Mesodermal cell (in vitro differentiated cells): ENCODE measurements at regions not wholly inside any gene's neighbourhood (a gene's known extent, or its start where the extent isn't known, plus 50 kb on each side); places are given as distances from the start of the nearest gene placed in this dataset.
"Not testable (repeated sequence)": the region's sequence is repeated elsewhere in the genome, so short reads cannot be mapped to it uniquely, and the experiment has no call there.

Experiments
- H3K27ac ChIP-seq: 2 replicates; pipeline ENCODE4 v1.7.0; 2013; ENCODE audit warnings: mild to moderate bottlenecking, low read depth, low read length, moderate library complexity; ENCODE audit not compliant: severe bottlenecking
- H3K36me3 ChIP-seq: 2 replicates; pipeline ENCODE4 v1.7.1; 2013; ENCODE audit warnings: mild to moderate bottlenecking, low read length, moderate library complexity; ENCODE audit not compliant: control insufficient read depth, insufficient read depth
- H3K4me1 ChIP-seq: one replicate; pipeline ENCODE4 v1.7.1; 2013; ENCODE audit warnings: mild to moderate bottlenecking, low read length; ENCODE audit not compliant: insufficient read depth, control insufficient read depth, poor library complexity, severe bottlenecking
- H3K4me3 ChIP-seq: 2 replicates; pipeline ENCODE4 v1.7.0; 2013; ENCODE audit warnings: low read length, control low read depth, mild to moderate bottlenecking; ENCODE audit not compliant: insufficient read depth, poor library complexity, severe bottlenecking; ENCODE audit errors: extremely low read depth
- H3K9me3 ChIP-seq: 2 replicates; pipeline ENCODE4 v1.7.1; 2013; ENCODE audit warnings: mild to moderate bottlenecking, low read length, moderate library complexity; ENCODE audit not compliant: control insufficient read depth
- WGBS, 2 experiments: methylation state at CpG; one replicate each; pipeline ENCODE4 v1.1.5; 2013; ENCODE audit warnings: missing lambda C conversion rate in 2 of 2; ENCODE audit not compliant: insufficient coverage in 2 of 2; 5-methylcytosine and 5-hydroxymethylcytosine counted together

GRCh38 chr13:104634016-104634415 lies 1567.8 kb upstream of the SLC10A2 start:
- no peaks in the 10 kb centered on the region for H3K36me3 ChIP-seq
- no peak overlapping the region for H3K27ac ChIP-seq
- H3K4me1 ChIP-seq, result no peaks in the 10 kb centered on the region
- H3K4me3 ChIP-seq, result no peak overlapping the region
- H3K9me3 ChIP-seq, result no peaks in the 10 kb centered on the region
- WGBS, 2 experiments, result 88 to 100% methylated on average over 1 of the region's 2 CpGs

- no peaks in the 10 kb centered on the region for H3K4me1 ChIP-seq
- no peak overlapping the region for H3K27ac ChIP-seq
- H3K4me3 ChIP-seq, result no peak overlapping the region
- no peaks in the 10 kb centered on the region for H3K9me3 ChIP-seq
- no CpG with 5 or more reads among the region's 1 CpG for WGBS, 2 experiments
- H3K36me3 ChIP-seq, result no peaks in the 10 kb centered on the region
Observed at GRCh38 chr13:104632736-104633135, 1566.5 kb upstream of the SLC10A2 start.

- WGBS, 2 experiments, result 81 to 85% methylated on average over 6 to 7 of the region's 7 CpGs
- no peaks in the 10 kb centered on the region for H3K9me3 ChIP-seq
- H3K4me1 ChIP-seq, result no peaks in the 10 kb centered on the region
- H3K4me3 ChIP-seq, result no peak overlapping the region
- H3K27ac ChIP-seq, result no peak overlapping the region
- H3K36me3 ChIP-seq, result no peaks in the 10 kb centered on the region
Observed at GRCh38 chr13:104625201-104625600, 1559.0 kb upstream of the SLC10A2 start.

- Histone ChIP-seq H3K36me3 (no peaks in the 10 kb centered on the region), H3K27ac (no peak overlapping the region), H3K4me1 (no peaks in the 10 kb centered on the region), H3K9me3 (peaks cover 7% of the 10 kb centered on the region), H3K4me3 (no peak overlapping the region)
- WGBS, 2 experiments, result 83% methylated on average over 1 of the region's 3 CpGs; no CpG with 5 or more reads in 1 of the 2 experiments
Observed at GRCh38 chr13:104616990-104617389, 1550.8 kb upstream of the SLC10A2 start.

GRCh38 chr13:104614361-104615145 lies 1548.3 kb upstream of the SLC10A2 start:
- Histone ChIP-seq H3K4me3 (no peak overlapping the region), H3K36me3 (no peaks in the 10 kb centered on the region), H3K9me3 (peaks cover 7% of the 10 kb centered on the region), H3K27ac (no peak overlapping the region), H3K4me1 (no peaks in the 10 kb centered on the region)
- WGBS, 2 experiments, result 65 to 86% methylated on average over 6 to 7 of the region's 7 CpGs

- H3K4me3 ChIP-seq, result no peak overlapping the region
- no CpG with 5 or more reads among the region's 2 CpGs for WGBS, 2 experiments
Observed at GRCh38 chr13:104608331-104608730, 1542.1 kb upstream of the SLC10A2 start.

GRCh38 chr13:104605435-104605834 lies 1539.2 kb upstream of the SLC10A2 start:
- not testable (repeated sequence) for H3K4me3 ChIP-seq, H3K36me3 ChIP-seq, H3K4me1 ChIP-seq, H3K9me3 ChIP-seq, H3K27ac ChIP-seq
- WGBS, 2 experiments, result 100% methylated on average over 1 to 4 of the region's 7 CpGs

More at GRCh38 chr13:104608331-104608730, 1542.1 kb upstream of the SLC10A2 start:
- H3K4me1 ChIP-seq, result no peaks in the 10 kb centered on the region
- no peaks in the 10 kb centered on the region for H3K9me3 ChIP-seq
- no peak overlapping the region for H3K27ac ChIP-seq
- no peaks in the 10 kb centered on the region for H3K36me3 ChIP-seq

- 80% methylated on average over 1 of the region's 2 CpGs; no CpG with 5 or more reads in 1 of the 2 experiments for WGBS, 2 experiments
- H3K4me1 ChIP-seq, result peaks cover 6% of the 10 kb centered on the region
- H3K9me3 ChIP-seq, result no peaks in the 10 kb centered on the region
- no peak overlapping the region for H3K27ac ChIP-seq
- no peak overlapping the region for H3K4me3 ChIP-seq
- no peaks in the 10 kb centered on the region for H3K36me3 ChIP-seq
Observed at GRCh38 chr13:104597546-104598180, 1531.4 kb upstream of the SLC10A2 start.

- no peak overlapping the region for H3K4me3 ChIP-seq
- no peaks in the 10 kb centered on the region for H3K9me3 ChIP-seq
- H3K4me1 ChIP-seq, result peaks cover 7% of the 10 kb centered on the region
- H3K27ac ChIP-seq, result no peak overlapping the region
- WGBS, 2 experiments, result 94 to 100% methylated on average over 2 of the region's 3 CpGs
- no peaks in the 10 kb centered on the region for H3K36me3 ChIP-seq
Observed at GRCh38 chr13:104595511-104595910, 1529.3 kb upstream of the SLC10A2 start.

- no peak overlapping the region for H3K4me3 ChIP-seq
- H3K4me1 ChIP-seq, result peaks cover 7% of the 10 kb centered on the region
- no peaks in the 10 kb centered on the region for H3K9me3 ChIP-seq
- no peak overlapping the region for H3K27ac ChIP-seq
- H3K36me3 ChIP-seq, result no peaks in the 10 kb centered on the region
- WGBS, 2 experiments, result no CpG with 5 or more reads among the region's 2 CpGs
Observed at GRCh38 chr13:104594806-104595205, 1528.6 kb upstream of the SLC10A2 start.

GRCh38 chr13:104593693-104594092 lies 1527.5 kb upstream of the SLC10A2 start:
- no peak overlapping the region for H3K4me3 ChIP-seq
- H3K36me3 ChIP-seq, result no peaks in the 10 kb centered on the region
- H3K27ac ChIP-seq, result no peak overlapping the region
- H3K4me1 ChIP-seq, result peaks cover 7% of the 10 kb centered on the region
- 80 to 100% methylated on average over 1 to 2 of the region's 2 CpGs for WGBS, 2 experiments
- no peaks in the 10 kb centered on the region for H3K9me3 ChIP-seq
